Heart right ventricle (tissue), 16 donors: ENCODE measurements at regions not wholly inside any gene's neighbourhood (a gene's known extent, or its start where the extent isn't known, plus 50 kb on each side); places are given as distances from the start of the nearest gene placed in this dataset.

Source experiments
- ATAC-seq, 8 donors: fragments of 200-7000 bp; cut with Tn5 transposase; one replicate each; pipeline ENCODE4 v1.9.1; 2020; ENCODE audit warnings: mild to moderate bottlenecking in 8 of 8, moderate library complexity in 8 of 8, moderate number of reproducible peaks in 1 of 8
- DNase-seq, 2 donors: peaks; one replicate each; pipeline ENCODE4 v3.0.0-alpha.2; 2020
- H3K27ac ChIP-seq, 10 donors: fragments of 200-600 bp; sonication (generic) in 2 of 10; one replicate each; pipeline versions ENCODE4 v1.5.0 to v1.8.0; 2020 to 2022; ENCODE audit warnings: mild to moderate bottlenecking in 3 of 10
- H3K27me3 ChIP-seq, 7 donors: fragments of 200-600 bp; one replicate each; pipeline ENCODE4 v1.8.0; 2021 to 2022; ENCODE audit warnings: mild to moderate bottlenecking in 2 of 7
- H3K36me3 ChIP-seq, 9 donors: fragments of 200-600 bp; sonication (generic) in 1 of 9; one replicate each; pipeline versions ENCODE4 v1.5.0 to v1.8.0; 2020 to 2022; ENCODE audit warnings: mild to moderate bottlenecking in 2 of 9
- H3K4me1 ChIP-seq, 9 donors: fragments of 200-600 bp; sonication (generic) in 1 of 9; one replicate each; pipeline versions ENCODE4 v1.5.0 to v1.8.0; 2020 to 2022; ENCODE audit warnings: mild to moderate bottlenecking in 4 of 9
- H3K4me3 ChIP-seq, 10 donors: fragments of 200-600 bp; sonication (generic) in 2 of 10; one replicate each; pipeline versions ENCODE4 v1.5.0 to v1.8.0; 2020 to 2022; ENCODE audit warnings: mild to moderate bottlenecking in 7 of 10, moderate library complexity in 2 of 10
- H3K9me3 ChIP-seq, 11 donors: fragments of 200-600 bp in 10 of 11; sonication (generic) in 2 of 11; one replicate each; pipeline versions ENCODE4 v1.5.0 to v1.8.0; 2013 to 2022; ENCODE audit warnings: mild to moderate bottlenecking in 2 of 11, control low read depth in 1 of 11, moderate library complexity in 1 of 11
- CTCF ChIP-seq, 9 donors: fragments of 200-600 bp; sonication (generic) in 2 of 9; IDR thresholded peaks; one replicate each; pipeline versions ENCODE4 v1.5.0 to v1.8.0; 2021 to 2022; ENCODE audit warnings: antibody characterized with exemption in 9 of 9, mild to moderate bottlenecking in 5 of 9, moderate library complexity in 1 of 9
- WGBS, 2 donors: extraction: QIAGEN DNeasy Blood & Tissue Kit; methylation state at CpG; one replicate each; pipeline ENCODE4 v1.1.7; 2013; ENCODE audit warnings: inconsistent platforms in 1 of 2; 5-methylcytosine and 5-hydroxymethylcytosine counted together
- intact Hi-C, 10 donors: fragments of 100-400 bp; cut with DNase I; formaldehyde crosslinking; loops; one replicate each; pipeline versions ENCODE4 v1.11.1 to v1.14.2; 2022
- donor health status: Arrhythmogenic right ventricular cardiomyopathy.
- donor health status: ischemic (EF 13 %, LVEDD 7.1; RV severe dilation, severe dysfunction).
- donor health status: healthy with polysubstance abuse.
- donor health status: DM: no; HTN: yes; CAD: no.
- donor health status: DM: no; HTN: no; CAD: no.
- donor health status: ischemic (EF 25% LVEDD 6.9; RV normal size, moderate dysfunction).
- donor health status: ischemic (EF 25% LVEDD 5.7; RV mildly dilated, moderate dysfunction).
- donor health status: healthy.
- donor health status: DM: yes; HTN: yes; CAD: no.
- donor health status: Ischemic cardiomyopathy.
- donor health status: ischemic (EF 35%, LVEDD 5.7; RV mildly dilated, moderate dysfunction).
- donor health status: nonischemic (EF 11% LVEDD 7.7; RV severe dilation, severe dysfunction).
- donor health status: DM: yes; HTN: yes; CAD: no.
- donor health status: PGD.
- donor health status: ischemic (EF 29% LVEDD 5.4; RV normal size, mild dysfunction).
- donor health status: nonischemic (EF 23%, LVEDD 6.1; RV moderate dilation, normal function).

- H3K9me3 ChIP-seq, result no peaks in the 10 kb centered on the region
- no peak overlapping the region for H3K4me3 ChIP-seq
- H3K4me1 ChIP-seq, result no peaks in the 10 kb centered on the region
- intact Hi-C loops, result no loop called here
- H3K27ac ChIP-seq, result no peak overlapping the region
- WGBS, 2 donors, result 81 to 89% methylated on average over 2 of the region's 2 CpGs
- no peak for TF ChIP-seq CTCF (IDR thresholded peaks at IDR 0.05)
- ATAC-seq (no peak), DNase-seq (no peak)
- no peaks in the 10 kb centered on the region for H3K36me3 ChIP-seq
- peaks cover 0 to 2% (median 0%) of the 10 kb centered on the region in 7 donors for H3K27me3 ChIP-seq
Measured at GRCh38 chr16:54579106-54579728, 292.6 kb upstream of the IRX3 start.

DNA sequence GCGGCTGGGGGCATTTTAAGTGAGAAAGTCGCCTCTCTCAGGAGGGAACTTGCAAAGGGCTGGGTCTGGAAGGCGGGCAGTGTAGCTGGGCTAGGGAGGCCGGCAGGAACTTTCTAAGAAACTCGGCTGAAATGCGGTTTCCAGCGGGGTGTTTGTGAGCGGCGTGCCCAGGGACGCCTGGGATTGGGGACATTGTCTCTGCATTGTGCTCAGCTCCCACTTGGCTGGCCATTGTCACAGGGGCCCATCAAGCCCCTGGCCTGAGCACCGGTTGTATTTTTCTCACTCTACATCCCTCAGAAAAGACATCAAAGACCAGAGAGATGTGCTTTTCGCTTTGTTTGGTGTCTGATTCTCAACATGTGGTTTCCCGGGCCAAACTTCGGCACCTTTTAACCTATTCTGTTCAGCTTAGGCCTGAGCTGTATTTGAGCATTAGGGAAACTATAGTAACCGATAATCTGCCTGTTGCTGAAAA lies 291.1 kb upstream of the IRX3 start:
- no peak overlapping the region for H3K4me3 ChIP-seq
- no peak for TF ChIP-seq CTCF (IDR thresholded peaks at IDR 0.05)
- H3K27me3 ChIP-seq, result peaks cover 0 to 2% (median 0%) of the 10 kb centered on the region in 7 donors

GRCh38 chr16:54576785-54577184 lies 290.2 kb upstream of the IRX3 start:
- Histone ChIP-seq H3K27ac (no peak overlapping the region), H3K36me3 (no peaks in the 10 kb centered on the region), H3K4me3 (no peak overlapping the region), H3K4me1 (no peaks in the 10 kb centered on the region), H3K9me3 (no peaks in the 10 kb centered on the region), H3K27me3 (peaks cover 0 to 2% (median 0%) of the 10 kb centered on the region in 7 donors)
- ATAC-seq (no peak), DNase-seq (no peak)
- intact Hi-C loops, result no loop called here
- 72 to 75% methylated on average over 4 of the region's 4 CpGs for WGBS, 2 donors
- no peak for TF ChIP-seq CTCF (IDR thresholded peaks at IDR 0.05)

More for the DNA sequence above, 291.1 kb upstream of the IRX3 start:
- intact Hi-C loops, result no loop called here
- Histone ChIP-seq H3K4me1 (no peaks in the 10 kb centered on the region), H3K36me3 (no peaks in the 10 kb centered on the region), H3K27ac (no peak overlapping the region), H3K9me3 (no peaks in the 10 kb centered on the region)
- WGBS, 2 donors, result 55 to 63% methylated on average over 15 of the region's 15 CpGs
- ATAC-seq (no peak), DNase-seq (no peak)

- no peak for DNase-seq
- no peaks in the 10 kb centered on the region for H3K36me3 ChIP-seq
- H3K27me3 ChIP-seq, result no peaks in the 10 kb centered on the region
- H3K27ac ChIP-seq, result no peak overlapping the region
- intact Hi-C loops, result no loop called here
- TF ChIP-seq CTCF (IDR thresholded peaks at IDR 0.05), result no peak
- H3K9me3 ChIP-seq, result no peaks in the 10 kb centered on the region
- 64 to 72% methylated on average over 9 of the region's 9 CpGs for WGBS, 2 donors
- no peak overlapping the region for H3K4me3 ChIP-seq
- no peaks in the 10 kb centered on the region for H3K4me1 ChIP-seq
- no peak for ATAC-seq
Measured at GRCh38 chr16:54568906-54569807, 282.6 kb upstream of the IRX3 start.
